C4-2B (cell line): ENCODE measurements at regions not wholly inside any gene's neighbourhood (a gene's known extent, or its start where the extent isn't known, plus 50 kb on each side); places are given as distances from the start of the nearest gene placed in this dataset.

Source experiments
- H3K27ac ChIP-seq: fragments of 450-650 bp; 2 replicates; pipeline ENCODE4 v1.5.1; 2017
- CTCF ChIP-seq: fragments of 450-650 bp; conservative IDR thresholded peaks from 2 replicates; pipeline ENCODE4 v1.5.1; 2017; ENCODE audit warnings: mild to moderate bottlenecking
- ZFX ChIP-seq: fragments of 450-650 bp; IDR thresholded peaks from 2 replicates; pipeline ENCODE4 v1.6.1; 2017

- no peak for TF ChIP-seq CTCF
- TF ChIP-seq ZFX, result no peak
- H3K27ac ChIP-seq, result no peak overlapping the region
These were observed 523.4 kb upstream of the BTBD3 start for GRCh38 chr20:11394145-11394833.

- H3K27ac ChIP-seq, result no peak overlapping the region
- TF ChIP-seq ZFX (no peak), CTCF (no peak)
These were observed 522.1 kb upstream of the BTBD3 start for GRCh38 chr20:11395581-11395980.

- H3K27ac ChIP-seq, result no peak overlapping the region
- TF ChIP-seq CTCF (no peak), ZFX (no peak)
These were observed 515.7 kb upstream of the BTBD3 start for GRCh38 chr20:11401988-11402387.

- TF ChIP-seq ZFX, result no peak
- no peak for TF ChIP-seq CTCF
- H3K27ac ChIP-seq, result no peak overlapping the region
These were observed 514.0 kb upstream of the BTBD3 start for GRCh38 chr20:11403711-11404110.

- no peak overlapping the region for H3K27ac ChIP-seq
- TF ChIP-seq ZFX (no peak), CTCF (no peak)
These were observed 510.8 kb upstream of the BTBD3 start for GRCh38 chr20:11406877-11407276.

GRCh38 chr20:11409561-11409960 is 508.1 kb upstream of the BTBD3 start:
- no peak overlapping the region for H3K27ac ChIP-seq
- TF ChIP-seq CTCF, result no peak
- TF ChIP-seq ZFX, result no peak

GRCh38 chr20:11411765-11412164 is 505.9 kb upstream of the BTBD3 start:
- no peak for TF ChIP-seq ZFX
- no peak for TF ChIP-seq CTCF
- H3K27ac ChIP-seq, result no peak overlapping the region
